SK-N-SH (cell line): ENCODE measurements at regions not wholly inside any gene's neighbourhood (a gene's known extent, or its start where the extent isn't known, plus 50 kb on each side); places are given as distances from the start of the nearest gene placed in this dataset.

ENCODE experiments used
- EP300 ChIP-seq, 2 experiments: IDR thresholded peaks; 2 replicates each; pipeline versions ENCODE4 v1.4.0 to v1.6.1; 2012; ENCODE audit warnings: borderline replicate concordance in 1 of 2, low read depth in 1 of 2, low read length in 1 of 2
- JUND ChIP-seq: IDR thresholded peaks from 2 replicates; pipeline ENCODE4 v1.4.0; 2012
- NFIC ChIP-seq: IDR thresholded peaks from 2 replicates; pipeline ENCODE4 v1.4.0; 2012; ENCODE audit warnings: borderline replicate concordance
- POLR2AphosphoS5 ChIP-seq: IDR thresholded peaks from 2 replicates; pipeline ENCODE4 v1.6.1; 2012; ENCODE audit warnings: low read depth, low read length
- RAD21 ChIP-seq: IDR thresholded peaks from 2 replicates; pipeline ENCODE4 v1.6.1; 2012; ENCODE audit warnings: mild to moderate bottlenecking, low read length
- RFX5 ChIP-seq: IDR thresholded peaks from 2 replicates; pipeline ENCODE4 v1.6.1; 2012; ENCODE audit warnings: mild to moderate bottlenecking, improper control_type of control experiment, low read length
- RXRA ChIP-seq: IDR thresholded peaks from 2 replicates; pipeline ENCODE4 v1.4.0; 2012; ENCODE audit warnings: low read depth, mild to moderate bottlenecking, borderline replicate concordance
- SMC3 ChIP-seq: IDR thresholded peaks from 2 replicates; pipeline ENCODE4 v1.6.1; 2012; ENCODE audit warnings: low read depth, low read length, improper control_type of control experiment
- YY1 ChIP-seq: IDR thresholded peaks from 2 replicates; pipeline ENCODE4 v1.4.0; 2012; ENCODE audit warnings: low read depth, mild to moderate bottlenecking
- TF ChIP-seq, protein P1 (sequence below): IDR thresholded peaks from 2 replicates; pipeline ENCODE4 v1.6.1; 2012; ENCODE audit warnings: mild to moderate bottlenecking, low read depth, low read length, moderate library complexity
- TF ChIP-seq, protein P2 (sequence below): fragments of 200-600 bp; sonication (generic); IDR thresholded peaks from 2 replicates; pipeline ENCODE4 v1.6.1; 2017; ENCODE audit warnings: antibody characterized with exemption, mild to moderate bottlenecking, moderate library complexity
- TF ChIP-seq, protein P3 (sequence below): fragments of 150-350 bp; IDR thresholded peaks from 2 replicates; pipeline ENCODE4 v1.6.1; 2016; ENCODE audit warnings: mild to moderate bottlenecking, low read depth, low read length
- TF ChIP-seq, protein P4 (sequence below): fragments of 150-350 bp; IDR thresholded peaks from 2 replicates; pipeline ENCODE4 v1.6.1; 2017; ENCODE audit warnings: antibody characterized with exemption, low read length, low read depth, borderline replicate concordance
- TF ChIP-seq, protein P5 (sequence below): IDR thresholded peaks from 2 replicates; pipeline ENCODE4 v1.4.0; 2012; ENCODE audit warnings: low read depth, borderline replicate concordance

DNA sequence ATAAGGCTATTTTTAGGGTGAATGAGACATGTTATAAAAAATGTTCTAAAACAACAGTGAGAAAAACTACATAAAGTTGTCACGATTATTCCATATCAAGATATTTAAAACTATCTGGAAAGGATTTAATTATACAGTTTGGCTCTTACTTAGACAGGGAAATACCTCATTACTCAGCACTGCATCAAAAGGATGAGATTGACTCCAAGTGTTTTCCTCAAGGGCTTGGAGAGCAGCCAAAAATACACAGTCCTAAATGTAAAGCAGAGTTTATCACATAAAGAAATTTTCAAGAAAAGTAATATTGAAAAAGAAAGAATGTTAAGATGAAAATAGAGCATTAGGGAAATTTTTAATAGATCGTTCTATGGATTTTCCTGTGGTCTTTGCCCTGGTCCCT lies 285.5 kb upstream of the NETO1 start:
- TF ChIP-seq, protein P1, sequence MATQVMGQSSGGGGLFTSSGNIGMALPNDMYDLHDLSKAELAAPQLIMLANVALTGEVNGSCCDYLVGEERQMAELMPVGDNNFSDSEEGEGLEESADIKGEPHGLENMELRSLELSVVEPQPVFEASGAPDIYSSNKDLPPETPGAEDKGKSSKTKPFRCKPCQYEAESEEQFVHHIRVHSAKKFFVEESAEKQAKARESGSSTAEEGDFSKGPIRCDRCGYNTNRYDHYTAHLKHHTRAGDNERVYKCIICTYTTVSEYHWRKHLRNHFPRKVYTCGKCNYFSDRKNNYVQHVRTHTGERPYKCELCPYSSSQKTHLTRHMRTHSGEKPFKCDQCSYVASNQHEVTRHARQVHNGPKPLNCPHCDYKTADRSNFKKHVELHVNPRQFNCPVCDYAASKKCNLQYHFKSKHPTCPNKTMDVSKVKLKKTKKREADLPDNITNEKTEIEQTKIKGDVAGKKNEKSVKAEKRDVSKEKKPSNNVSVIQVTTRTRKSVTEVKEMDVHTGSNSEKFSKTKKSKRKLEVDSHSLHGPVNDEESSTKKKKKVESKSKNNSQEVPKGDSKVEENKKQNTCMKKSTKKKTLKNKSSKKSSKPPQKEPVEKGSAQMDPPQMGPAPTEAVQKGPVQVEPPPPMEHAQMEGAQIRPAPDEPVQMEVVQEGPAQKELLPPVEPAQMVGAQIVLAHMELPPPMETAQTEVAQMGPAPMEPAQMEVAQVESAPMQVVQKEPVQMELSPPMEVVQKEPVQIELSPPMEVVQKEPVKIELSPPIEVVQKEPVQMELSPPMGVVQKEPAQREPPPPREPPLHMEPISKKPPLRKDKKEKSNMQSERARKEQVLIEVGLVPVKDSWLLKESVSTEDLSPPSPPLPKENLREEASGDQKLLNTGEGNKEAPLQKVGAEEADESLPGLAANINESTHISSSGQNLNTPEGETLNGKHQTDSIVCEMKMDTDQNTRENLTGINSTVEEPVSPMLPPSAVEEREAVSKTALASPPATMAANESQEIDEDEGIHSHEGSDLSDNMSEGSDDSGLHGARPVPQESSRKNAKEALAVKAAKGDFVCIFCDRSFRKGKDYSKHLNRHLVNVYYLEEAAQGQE: no peak
- no peak for TF ChIP-seq POLR2AphosphoS5
- no peak for TF ChIP-seq NFIC
- TF ChIP-seq, protein P2, sequence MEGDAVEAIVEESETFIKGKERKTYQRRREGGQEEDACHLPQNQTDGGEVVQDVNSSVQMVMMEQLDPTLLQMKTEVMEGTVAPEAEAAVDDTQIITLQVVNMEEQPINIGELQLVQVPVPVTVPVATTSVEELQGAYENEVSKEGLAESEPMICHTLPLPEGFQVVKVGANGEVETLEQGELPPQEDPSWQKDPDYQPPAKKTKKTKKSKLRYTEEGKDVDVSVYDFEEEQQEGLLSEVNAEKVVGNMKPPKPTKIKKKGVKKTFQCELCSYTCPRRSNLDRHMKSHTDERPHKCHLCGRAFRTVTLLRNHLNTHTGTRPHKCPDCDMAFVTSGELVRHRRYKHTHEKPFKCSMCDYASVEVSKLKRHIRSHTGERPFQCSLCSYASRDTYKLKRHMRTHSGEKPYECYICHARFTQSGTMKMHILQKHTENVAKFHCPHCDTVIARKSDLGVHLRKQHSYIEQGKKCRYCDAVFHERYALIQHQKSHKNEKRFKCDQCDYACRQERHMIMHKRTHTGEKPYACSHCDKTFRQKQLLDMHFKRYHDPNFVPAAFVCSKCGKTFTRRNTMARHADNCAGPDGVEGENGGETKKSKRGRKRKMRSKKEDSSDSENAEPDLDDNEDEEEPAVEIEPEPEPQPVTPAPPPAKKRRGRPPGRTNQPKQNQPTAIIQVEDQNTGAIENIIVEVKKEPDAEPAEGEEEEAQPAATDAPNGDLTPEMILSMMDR: no peak
- TF ChIP-seq RXRA: no peak
- no peak for TF ChIP-seq SMC3
- TF ChIP-seq JUND: no peak
- no peak for TF ChIP-seq YY1
- TF ChIP-seq, protein P3, sequence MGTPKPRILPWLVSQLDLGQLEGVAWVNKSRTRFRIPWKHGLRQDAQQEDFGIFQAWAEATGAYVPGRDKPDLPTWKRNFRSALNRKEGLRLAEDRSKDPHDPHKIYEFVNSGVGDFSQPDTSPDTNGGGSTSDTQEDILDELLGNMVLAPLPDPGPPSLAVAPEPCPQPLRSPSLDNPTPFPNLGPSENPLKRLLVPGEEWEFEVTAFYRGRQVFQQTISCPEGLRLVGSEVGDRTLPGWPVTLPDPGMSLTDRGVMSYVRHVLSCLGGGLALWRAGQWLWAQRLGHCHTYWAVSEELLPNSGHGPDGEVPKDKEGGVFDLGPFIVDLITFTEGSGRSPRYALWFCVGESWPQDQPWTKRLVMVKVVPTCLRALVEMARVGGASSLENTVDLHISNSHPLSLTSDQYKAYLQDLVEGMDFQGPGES: no peak
- TF ChIP-seq RFX5: no peak
- TF ChIP-seq, protein P4, sequence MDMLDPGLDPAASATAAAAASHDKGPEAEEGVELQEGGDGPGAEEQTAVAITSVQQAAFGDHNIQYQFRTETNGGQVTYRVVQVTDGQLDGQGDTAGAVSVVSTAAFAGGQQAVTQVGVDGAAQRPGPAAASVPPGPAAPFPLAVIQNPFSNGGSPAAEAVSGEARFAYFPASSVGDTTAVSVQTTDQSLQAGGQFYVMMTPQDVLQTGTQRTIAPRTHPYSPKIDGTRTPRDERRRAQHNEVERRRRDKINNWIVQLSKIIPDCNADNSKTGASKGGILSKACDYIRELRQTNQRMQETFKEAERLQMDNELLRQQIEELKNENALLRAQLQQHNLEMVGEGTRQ: no peak
- no peak for TF ChIP-seq RAD21
- TF ChIP-seq, protein P5, sequence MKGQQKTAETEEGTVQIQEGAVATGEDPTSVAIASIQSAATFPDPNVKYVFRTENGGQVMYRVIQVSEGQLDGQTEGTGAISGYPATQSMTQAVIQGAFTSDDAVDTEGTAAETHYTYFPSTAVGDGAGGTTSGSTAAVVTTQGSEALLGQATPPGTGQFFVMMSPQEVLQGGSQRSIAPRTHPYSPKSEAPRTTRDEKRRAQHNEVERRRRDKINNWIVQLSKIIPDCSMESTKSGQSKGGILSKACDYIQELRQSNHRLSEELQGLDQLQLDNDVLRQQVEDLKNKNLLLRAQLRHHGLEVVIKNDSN: no peak
- no peak for TF ChIP-seq EP300 (IDR thresholded peaks at IDR 0.05; ENCODE audit: borderline replicate concordance in 1 of 2, low read depth in 1 of 2, low read length in 1 of 2)
